GM12878 (cell line): ENCODE measurements at regions not wholly inside any gene's neighbourhood (a gene's known extent, or its start where the extent isn't known, plus 50 kb on each side); places are given as distances from the start of the nearest gene placed in this dataset.
A peak's percentile ranks its signal among the peaks of the same experiment; 100 is the strongest.

Experiments
- ATAC-seq: fragments of 200-7000 bp; cut with Tn5 transposase; 3 replicates; pipeline ENCODE4 v1.9.1; 2020; ENCODE audit warnings: mild to moderate bottlenecking, moderate library complexity
- BruUV-seq: library from RNA; stranded (reverse); fragments of 400-500 nt; replicated peaks from 2 replicates; lab custom pipeline; 2021; lab: Mats Ljungman, UMichigan
- CTCF ChIA-PET: fragments of 300-600 bp; sonication (Branson Sonifier 250); formaldehyde crosslinking; extraction: SDS; loops from one replicate; lab custom pipeline; 2021; ENCODE audit warnings: inconsistent platforms; lab: Yijun Ruan, JAX
- POLR2A ChIA-PET: fragments of 350-600 bp; formaldehyde crosslinking; extraction: SDS; loops from one replicate; lab custom pipeline; 2021; ENCODE audit warnings: inconsistent platforms; lab: Charles Lee
- RAD21 ChIA-PET: fragments of 300-600 bp; sonication (Branson Sonifier 250); formaldehyde crosslinking; loops from one replicate; lab custom pipeline; 2023; ENCODE audit warnings: antibody characterized with exemption; ENCODE audit not compliant: unreplicated experiment; lab: Charles Lee
- SMC1A ChIA-PET: fragments of 300-600 bp; sonication (Branson Sonifier 250); formaldehyde crosslinking; loops from one replicate; lab custom pipeline; 2023; ENCODE audit not compliant: unreplicated experiment, uncharacterized antibody; lab: Charles Lee
- DNase-seq: peaks from one replicate; pipeline ENCODE4 v3.0.0-alpha.2; 2011; ENCODE audit warnings: low read depth, low spot score
- FAIRE-seq: peaks from 3 replicates; lab custom pipeline; 2011; peaks lifted over from hg19 to GRCh38; lab: Jason Lieb, UNC
- H2AFZ ChIP-seq: 2 replicates; pipeline ENCODE4 v1.6.0; 2011; ENCODE audit warnings: low read depth, low read length, control low read depth; ENCODE audit not compliant: control insufficient read depth
- H3K27ac ChIP-seq: 2 replicates; pipeline ENCODE4 v1.5.1; 2011; ENCODE audit warnings: control low read depth; ENCODE audit not compliant: control insufficient read depth, insufficient read depth
- H3K27me3 ChIP-seq, 2 experiments: replicated peaks in 1 of 2; 2 replicates each; pipeline versions ENCODE4 v1.6.0 to v1.6.1; 2011; ENCODE audit warnings: low read length in 1 of 2; ENCODE audit not compliant: control insufficient read depth in 2 of 2, insufficient read depth in 2 of 2
- H3K36me3 ChIP-seq, 2 experiments: 2 replicates each; pipeline ENCODE4 v1.5.1; 2011; ENCODE audit warnings: low read length in 1 of 2; ENCODE audit not compliant: control insufficient read depth in 2 of 2, insufficient read depth in 2 of 2
- H3K4me1 ChIP-seq: 2 replicates; pipeline ENCODE4 v1.6.1; 2011; ENCODE audit warnings: mild to moderate bottlenecking, low read length, moderate library complexity, mixed read lengths; ENCODE audit not compliant: control insufficient read depth, insufficient read depth
- H3K4me2 ChIP-seq: 2 replicates; pipeline ENCODE4 v1.6.0; 2011; ENCODE audit warnings: control low read depth; ENCODE audit not compliant: control insufficient read depth, insufficient read depth
- H3K4me3 ChIP-seq: fragments of 200-600 bp; sonication (generic); 2 replicates; pipeline ENCODE4 v1.5.1; 2016
- H3K79me2 ChIP-seq: 2 replicates; pipeline ENCODE4 v1.6.0; 2011; ENCODE audit warnings: low read length; ENCODE audit not compliant: control insufficient read depth, insufficient read depth
- H3K9ac ChIP-seq: 2 replicates; pipeline ENCODE4 v1.8.0; 2011; ENCODE audit warnings: low read length, control low read depth, mixed read lengths; ENCODE audit not compliant: control insufficient read depth, insufficient read depth
- H3K9me3 ChIP-seq: replicated peaks from 3 replicates; pipeline ENCODE4 v1.5.1; 2011; ENCODE audit warnings: mild to moderate bottlenecking, low read length; ENCODE audit not compliant: control insufficient read depth, insufficient read depth
- H4K20me1 ChIP-seq: 2 replicates; pipeline ENCODE4 v1.6.0; 2011; ENCODE audit not compliant: control insufficient read depth, insufficient read depth
- BHLHE40 ChIP-seq, 2 experiments: fragments of 450-650 bp in 1 of 2; IDR thresholded peaks; 2 replicates each; pipeline ENCODE4 v1.6.1; 2011 to 2017; ENCODE audit warnings: low read depth in 2 of 2, borderline replicate concordance in 1 of 2, improper control_type of control experiment in 1 of 2, low read length in 1 of 2, mild to moderate bottlenecking in 1 of 2
- CBX3 ChIP-seq: fragments of 200-600 bp; sonication (generic); IDR thresholded peaks from 2 replicates; pipeline ENCODE4 v1.6.1; 2016; ENCODE audit warnings: low read depth, borderline replicate concordance
- EED ChIP-seq: sonication (generic); IDR thresholded peaks from 2 replicates; pipeline ENCODE4 v1.6.1; 2016; ENCODE audit warnings: antibody characterized with exemption, low read depth
- JUNB ChIP-seq: IDR thresholded peaks from 2 replicates; pipeline ENCODE4 v1.6.1; 2016; ENCODE audit warnings: antibody characterized with exemption, mild to moderate bottlenecking
- KLF5 ChIP-seq: fragments of 450-650 bp; IDR thresholded peaks from 2 replicates; pipeline ENCODE4 v1.6.1; 2014; ENCODE audit warnings: mild to moderate bottlenecking; ENCODE audit not compliant: partially characterized antibody
- RFX5 ChIP-seq: IDR thresholded peaks from 2 replicates; pipeline ENCODE4 v1.6.1; 2011; ENCODE audit warnings: low read depth, low read length, improper control_type of control experiment
- WGBS: methylation state at CpG from one replicate; pipeline ENCODE4 v1.1.6; 2016; ENCODE audit warnings: low lambda C conversion rate; ENCODE audit not compliant: insufficient replicate concordance, insufficient coverage; ENCODE audit errors: missing lambda C conversion rate; 5-methylcytosine and 5-hydroxymethylcytosine counted together
- in situ Hi-C: fragments of 300-500 bp; cut with MboI; formaldehyde crosslinking; loops from 9 replicates; pipeline ENCODE4 v1.14.3; 2018; ENCODE audit warnings: mixed read lengths
- intact Hi-C: fragments of 100-400 bp; cut with micrococcal nuclease; formaldehyde crosslinking; loops from one replicate; pipeline ENCODE4 v1.14.2; 2022; ENCODE audit not compliant: unreplicated experiment
- TF ChIP-seq, protein P1 (sequence below): fragments of 450-650 bp; IDR thresholded peaks from 2 replicates; pipeline ENCODE4 v1.6.1; 2018; ENCODE audit warnings: borderline replicate concordance, mild to moderate bottlenecking; ENCODE audit not compliant: partially characterized antibody
- TF ChIP-seq, protein P2 (sequence below): fragments of 450-650 bp; IDR thresholded peaks from 2 replicates; pipeline ENCODE4 v1.6.1; 2017; ENCODE audit warnings: mild to moderate bottlenecking, moderate library complexity

DNA sequence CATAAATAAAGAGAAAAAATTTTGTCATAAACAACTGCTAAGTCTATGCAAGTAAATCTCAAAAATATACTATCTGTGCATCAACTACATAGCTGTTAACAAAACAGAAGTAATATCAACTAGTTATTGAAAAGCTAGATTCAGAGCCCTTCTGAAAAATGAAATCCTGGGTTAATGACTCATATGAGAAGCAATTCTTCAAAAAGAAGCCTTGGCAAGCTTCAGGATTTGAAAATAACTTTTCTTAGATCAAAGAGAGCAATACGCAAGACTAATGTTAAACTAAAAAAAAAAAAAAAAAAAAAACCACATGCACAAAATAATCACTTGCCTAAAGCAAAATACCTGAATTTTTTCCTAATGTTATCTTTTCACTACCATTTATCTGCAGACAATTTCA lies 566.1 kb upstream of the BOD1L1 start:
- H3K4me1 ChIP-seq, result no peaks in the 10 kb centered on the region
- H2AFZ ChIP-seq, result no peak overlapping the region
- ATAC-seq, result no peak
- CTCF ChIA-PET, result no interaction called here
- in situ Hi-C loops (no loop called here), intact Hi-C loops (no loop called here)
- no peak overlapping the region for H3K4me3 ChIP-seq
- no peaks in the 10 kb centered on the region for H4K20me1 ChIP-seq
- no peak for FAIRE-seq
- RAD21 ChIA-PET, result interaction anchor here (0.7 to 1.5 kb wide), 3 partner anchors 77 to 300 kb away, joined by 3 read pairs; no protein-coding TSS in a partner anchor
- no peaks in the 10 kb centered on the region for H3K79me2 ChIP-seq
- H3K9me3 ChIP-seq, result no peaks in the 10 kb centered on the region
- H3K27me3 ChIP-seq, result no peaks in the 10 kb centered on the region
- TF ChIP-seq KLF5 (no peak), JUNB (0 out of 2 replicates have a peak, but pooled peaks have one; percentile 26)
- POLR2A ChIA-PET, result no interaction called here
- no peak overlapping the region for H3K27ac ChIP-seq
- BruUV-seq, result no TSS peak
- no peak for DNase-seq
- no peaks in the 10 kb centered on the region for H3K36me3 ChIP-seq
- SMC1A ChIA-PET, result interaction anchor here (1.3 to 1.5 kb wide), 3 partner anchors 9 to 41 kb away, joined by 5 read pairs; no protein-coding TSS in a partner anchor
- no peak overlapping the region for H3K9ac ChIP-seq
- no peak overlapping the region for H3K4me2 ChIP-seq
- WGBS, result 50% methylated on average over 1 of the region's 1 CpG

DNA sequence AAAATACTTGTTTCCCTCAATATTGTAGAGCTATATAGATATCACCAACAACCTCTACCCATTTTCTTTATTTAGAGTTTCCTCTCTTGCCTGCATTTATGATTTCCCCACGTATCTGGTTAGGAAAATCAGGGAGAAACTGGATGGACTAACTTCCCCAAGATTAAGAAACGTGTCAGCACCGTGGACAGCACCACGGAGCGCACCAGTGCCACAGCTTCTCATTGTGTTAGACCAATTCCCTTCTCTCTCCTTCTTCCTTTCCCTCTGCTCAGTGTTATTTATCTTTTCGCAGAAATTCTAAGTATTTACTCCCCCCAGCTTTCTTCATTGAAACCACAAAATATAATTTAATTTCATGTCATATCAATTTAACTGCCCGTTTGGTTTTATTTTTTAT lies 568.6 kb upstream of the BOD1L1 start:
- intact Hi-C loops (no loop called here), in situ Hi-C loops (no loop called here)
- RAD21 ChIA-PET, result no interaction called here
- no peak overlapping the region for H3K4me2 ChIP-seq
- no peaks in the 10 kb centered on the region for H3K79me2 ChIP-seq
- H3K36me3 ChIP-seq, result no peaks in the 10 kb centered on the region
- H3K4me1 ChIP-seq, result no peaks in the 10 kb centered on the region
- SMC1A ChIA-PET, result interaction anchor here (1.1 to 1.4 kb wide), 3 partner anchors 18 to 43 kb away, joined by 3 read pairs; no protein-coding TSS in a partner anchor
- no TSS peak for BruUV-seq
- no peak for DNase-seq
- H3K27ac ChIP-seq, result no peak overlapping the region
- FAIRE-seq, result no peak
- no peak overlapping the region for H3K9ac ChIP-seq
- H3K9me3 ChIP-seq, result no peaks in the 10 kb centered on the region
- no peak overlapping the region for H3K4me3 ChIP-seq
- POLR2A ChIA-PET, result no interaction called here
- H4K20me1 ChIP-seq, result no peaks in the 10 kb centered on the region
- no peaks in the 10 kb centered on the region for H3K27me3 ChIP-seq
- no peak for ATAC-seq
- CTCF ChIA-PET, result no interaction called here
- 39% methylated on average over 7 of the region's 7 CpGs for WGBS
- H2AFZ ChIP-seq, result no peak overlapping the region
- no peak for TF ChIP-seq EED
- 0 out of 4 replicates have a peak, but pooled peaks of 1 of the 2 experiments have one; percentile 14 for TF ChIP-seq BHLHE40 (IDR thresholded peaks at IDR 0.05; ENCODE audit: borderline replicate concordance in 1 of 2, low read depth in 2 of 2, low read length in 1 of 2)
- TF ChIP-seq CBX3, result no peak
- TF ChIP-seq, protein P1, sequence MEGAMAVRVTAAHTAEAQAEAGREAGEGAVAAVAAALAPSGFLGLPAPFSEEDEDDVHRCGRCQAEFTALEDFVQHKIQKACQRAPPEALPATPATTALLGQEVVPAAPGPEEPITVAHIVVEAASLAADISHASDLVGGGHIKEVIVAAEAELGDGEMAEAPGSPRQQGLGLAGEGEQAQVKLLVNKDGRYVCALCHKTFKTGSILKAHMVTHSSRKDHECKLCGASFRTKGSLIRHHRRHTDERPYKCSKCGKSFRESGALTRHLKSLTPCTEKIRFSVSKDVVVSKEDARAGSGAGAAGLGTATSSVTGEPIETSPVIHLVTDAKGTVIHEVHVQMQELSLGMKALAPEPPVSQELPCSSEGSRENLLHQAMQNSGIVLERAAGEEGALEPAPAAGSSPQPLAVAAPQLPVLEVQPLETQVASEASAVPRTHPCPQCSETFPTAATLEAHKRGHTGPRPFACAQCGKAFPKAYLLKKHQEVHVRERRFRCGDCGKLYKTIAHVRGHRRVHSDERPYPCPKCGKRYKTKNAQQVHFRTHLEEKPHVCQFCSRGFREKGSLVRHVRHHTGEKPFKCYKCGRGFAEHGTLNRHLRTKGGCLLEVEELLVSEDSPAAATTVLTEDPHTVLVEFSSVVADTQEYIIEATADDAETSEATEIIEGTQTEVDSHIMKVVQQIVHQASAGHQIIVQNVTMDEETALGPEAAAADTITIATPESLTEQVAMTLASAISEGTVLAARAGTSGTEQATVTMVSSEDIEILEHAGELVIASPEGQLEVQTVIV, result no peak
- TF ChIP-seq, protein P2, sequence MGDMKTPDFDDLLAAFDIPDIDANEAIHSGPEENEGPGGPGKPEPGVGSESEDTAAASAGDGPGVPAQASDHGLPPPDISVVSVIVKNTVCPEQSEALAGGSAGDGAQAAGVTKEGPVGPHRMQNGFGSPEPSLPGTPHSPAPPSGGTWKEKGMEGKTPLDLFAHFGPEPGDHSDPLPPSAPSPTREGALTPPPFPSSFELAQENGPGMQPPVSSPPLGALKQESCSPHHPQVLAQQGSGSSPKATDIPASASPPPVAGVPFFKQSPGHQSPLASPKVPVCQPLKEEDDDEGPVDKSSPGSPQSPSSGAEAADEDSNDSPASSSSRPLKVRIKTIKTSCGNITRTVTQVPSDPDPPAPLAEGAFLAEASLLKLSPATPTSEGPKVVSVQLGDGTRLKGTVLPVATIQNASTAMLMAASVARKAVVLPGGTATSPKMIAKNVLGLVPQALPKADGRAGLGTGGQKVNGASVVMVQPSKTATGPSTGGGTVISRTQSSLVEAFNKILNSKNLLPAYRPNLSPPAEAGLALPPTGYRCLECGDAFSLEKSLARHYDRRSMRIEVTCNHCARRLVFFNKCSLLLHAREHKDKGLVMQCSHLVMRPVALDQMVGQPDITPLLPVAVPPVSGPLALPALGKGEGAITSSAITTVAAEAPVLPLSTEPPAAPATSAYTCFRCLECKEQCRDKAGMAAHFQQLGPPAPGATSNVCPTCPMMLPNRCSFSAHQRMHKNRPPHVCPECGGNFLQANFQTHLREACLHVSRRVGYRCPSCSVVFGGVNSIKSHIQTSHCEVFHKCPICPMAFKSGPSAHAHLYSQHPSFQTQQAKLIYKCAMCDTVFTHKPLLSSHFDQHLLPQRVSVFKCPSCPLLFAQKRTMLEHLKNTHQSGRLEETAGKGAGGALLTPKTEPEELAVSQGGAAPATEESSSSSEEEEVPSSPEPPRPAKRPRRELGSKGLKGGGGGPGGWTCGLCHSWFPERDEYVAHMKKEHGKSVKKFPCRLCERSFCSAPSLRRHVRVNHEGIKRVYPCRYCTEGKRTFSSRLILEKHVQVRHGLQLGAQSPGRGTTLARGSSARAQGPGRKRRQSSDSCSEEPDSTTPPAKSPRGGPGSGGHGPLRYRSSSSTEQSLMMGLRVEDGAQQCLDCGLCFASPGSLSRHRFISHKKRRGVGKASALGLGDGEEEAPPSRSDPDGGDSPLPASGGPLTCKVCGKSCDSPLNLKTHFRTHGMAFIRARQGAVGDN, result no peak
- no peak for TF ChIP-seq RFX5
